Breast epithelium (tissue), 4 donors: ENCODE measurements at regions not wholly inside any gene's neighbourhood (a gene's known extent, or its start where the extent isn't known, plus 50 kb on each side); places are given as distances from the start of the nearest gene placed in this dataset.

ENCODE experiments used
- DNase-seq, 2 donors: peaks; one replicate each; pipeline ENCODE4 v3.0.0-alpha.2; 2019; ENCODE audit warnings: low spot score in 2 of 2
- H3K27ac ChIP-seq, 2 donors: fragments of 200-600 bp; sonication (generic) in 1 of 2; one replicate each; pipeline ENCODE4 v1.5.1; 2016 to 2019; ENCODE audit warnings: mild to moderate bottlenecking in 1 of 2
- H3K27me3 ChIP-seq, 2 donors: fragments of 200-600 bp; sonication (generic) in 1 of 2; one replicate each; pipeline versions ENCODE4 v1.5.1 to v1.6.0; 2017 to 2019; ENCODE audit warnings: control low read depth in 1 of 2, mild to moderate bottlenecking in 1 of 2
- H3K36me3 ChIP-seq: fragments of 200-600 bp; one replicate; pipeline ENCODE4 v1.5.1; 2019
- H3K4me1 ChIP-seq, 2 donors: fragments of 200-600 bp; sonication (generic); one replicate each; pipeline ENCODE4 v1.5.1; 2016 to 2019; ENCODE audit warnings: control low read depth in 1 of 2
- H3K4me3 ChIP-seq, 3 donors: fragments of 200-600 bp; sonication (generic); 1 replicate in 2 of 3; 2 replicates in 1 of 3; pipeline ENCODE4 v1.5.1; 2016 to 2019; ENCODE audit warnings: mild to moderate bottlenecking in 3 of 3, moderate library complexity in 2 of 3
- H3K9me3 ChIP-seq, 2 donors: fragments of 200-600 bp; sonication (generic) in 1 of 2; one replicate each; pipeline ENCODE4 v1.5.1; 2016 to 2019; ENCODE audit warnings: control low read depth in 1 of 2
- POLR2A ChIP-seq: fragments of 450-650 bp; IDR thresholded peaks from one replicate; pipeline ENCODE4 v1.6.1; 2016; ENCODE audit warnings: antibody characterized with exemption, mild to moderate bottlenecking, moderate library complexity
- POLR2AphosphoS5 ChIP-seq, 3 donors: sonication (generic); formaldehyde crosslinking; IDR thresholded peaks; one replicate each; pipeline ENCODE4 v1.6.1; 2017; ENCODE audit warnings: antibody characterized with exemption in 3 of 3
- intact Hi-C: fragments of 100-400 bp; cut with DNase I; formaldehyde crosslinking; loops from one replicate; pipeline ENCODE4 v1.15.1; 2023; ENCODE audit warnings: low total_unique reads
- TF ChIP-seq, protein P1 (sequence below), 3 donors: fragments of 450-650 bp; IDR thresholded peaks; one replicate each; pipeline ENCODE4 v1.5.1; 2016 to 2017; ENCODE audit warnings: antibody characterized with exemption in 3 of 3, mild to moderate bottlenecking in 3 of 3, moderate library complexity in 3 of 3

DNA sequence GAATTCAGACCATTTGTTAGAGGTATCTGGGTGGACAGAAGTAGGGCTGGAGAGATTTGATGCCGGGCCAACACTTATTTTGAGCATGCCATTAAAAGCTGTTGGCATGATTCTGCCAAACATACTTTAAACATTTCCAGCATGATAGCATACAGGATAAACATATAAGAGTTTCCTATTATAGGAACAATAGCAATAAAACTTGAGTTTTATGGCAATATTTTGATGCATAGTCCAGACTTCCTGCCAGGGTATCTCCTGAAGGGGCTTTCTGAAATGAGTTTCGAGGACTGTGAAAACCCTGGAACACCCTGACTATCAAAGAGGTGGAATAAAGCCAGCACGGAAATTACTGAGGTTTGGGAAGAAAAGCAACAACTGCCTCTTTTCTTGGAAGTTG is 1398.0 kb upstream of the NXPH2 start:
- TF ChIP-seq POLR2A (no peak), POLR2AphosphoS5 (IDR thresholded peaks at IDR 0.05) (no peak)
- TF ChIP-seq, protein P1, sequence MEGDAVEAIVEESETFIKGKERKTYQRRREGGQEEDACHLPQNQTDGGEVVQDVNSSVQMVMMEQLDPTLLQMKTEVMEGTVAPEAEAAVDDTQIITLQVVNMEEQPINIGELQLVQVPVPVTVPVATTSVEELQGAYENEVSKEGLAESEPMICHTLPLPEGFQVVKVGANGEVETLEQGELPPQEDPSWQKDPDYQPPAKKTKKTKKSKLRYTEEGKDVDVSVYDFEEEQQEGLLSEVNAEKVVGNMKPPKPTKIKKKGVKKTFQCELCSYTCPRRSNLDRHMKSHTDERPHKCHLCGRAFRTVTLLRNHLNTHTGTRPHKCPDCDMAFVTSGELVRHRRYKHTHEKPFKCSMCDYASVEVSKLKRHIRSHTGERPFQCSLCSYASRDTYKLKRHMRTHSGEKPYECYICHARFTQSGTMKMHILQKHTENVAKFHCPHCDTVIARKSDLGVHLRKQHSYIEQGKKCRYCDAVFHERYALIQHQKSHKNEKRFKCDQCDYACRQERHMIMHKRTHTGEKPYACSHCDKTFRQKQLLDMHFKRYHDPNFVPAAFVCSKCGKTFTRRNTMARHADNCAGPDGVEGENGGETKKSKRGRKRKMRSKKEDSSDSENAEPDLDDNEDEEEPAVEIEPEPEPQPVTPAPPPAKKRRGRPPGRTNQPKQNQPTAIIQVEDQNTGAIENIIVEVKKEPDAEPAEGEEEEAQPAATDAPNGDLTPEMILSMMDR (IDR thresholded peaks at IDR 0.05), result no peak
- Histone ChIP-seq H3K27ac (no peak overlapping the region), H3K4me3 (no peak overlapping the region), H3K27me3 (no peaks in the 10 kb centered on the region), H3K4me1 (no peaks in the 10 kb centered on the region), H3K36me3 (no peaks in the 10 kb centered on the region), H3K9me3 (no peaks in the 10 kb centered on the region)
- intact Hi-C loops, result no loop called here
- no peak for DNase-seq

DNA sequence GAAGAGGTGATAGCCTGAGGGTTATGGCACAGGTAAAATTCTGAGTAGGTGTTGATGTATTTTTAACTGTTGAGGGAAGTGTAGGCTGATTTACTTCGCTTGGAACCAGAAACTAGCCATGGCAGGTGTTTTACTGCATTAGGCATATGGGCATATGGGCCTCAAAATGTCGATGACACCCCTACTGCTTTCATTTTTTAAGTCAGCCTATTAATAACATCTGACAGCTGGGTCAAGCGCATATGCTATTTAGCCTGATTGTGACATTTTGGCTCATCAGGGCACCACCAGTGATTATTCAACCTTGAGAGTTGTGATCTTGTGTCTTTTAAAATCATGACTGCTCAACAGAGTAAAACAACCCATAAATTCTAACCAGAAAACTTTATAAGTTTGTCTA is 1396.9 kb upstream of the NXPH2 start:
- DNase-seq, result no peak
- no peaks in the 10 kb centered on the region for H3K36me3 ChIP-seq
- H3K4me1 ChIP-seq, result no peaks in the 10 kb centered on the region
- H3K27ac ChIP-seq, result no peak overlapping the region
- no peaks in the 10 kb centered on the region for H3K27me3 ChIP-seq
- intact Hi-C loops, result no loop called here
- no peaks in the 10 kb centered on the region for H3K9me3 ChIP-seq
- H3K4me3 ChIP-seq, result no peak overlapping the region
- TF ChIP-seq POLR2AphosphoS5 (IDR thresholded peaks at IDR 0.05) (no peak), POLR2A (no peak)
- TF ChIP-seq, protein P1 (IDR thresholded peaks at IDR 0.05), result no peak

DNA sequence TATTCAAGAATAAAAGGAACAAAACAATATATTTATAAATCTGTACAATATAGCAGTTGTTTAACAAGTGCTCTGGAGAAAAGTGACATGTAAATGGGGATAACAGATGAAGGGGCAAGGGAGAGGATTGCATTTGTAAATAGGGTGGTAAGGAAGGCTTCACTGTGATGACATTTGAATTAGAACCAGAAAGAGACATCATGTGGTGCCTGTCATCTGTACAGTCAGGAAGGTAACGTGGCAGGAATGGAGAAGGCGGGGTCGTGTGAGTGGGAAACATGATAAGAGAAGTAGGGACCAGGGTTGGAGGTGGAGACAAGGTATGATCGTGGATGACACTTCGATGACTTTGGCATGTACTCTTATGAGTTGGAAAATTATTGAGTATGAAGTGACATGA is 1393.6 kb upstream of the NXPH2 start:
- Histone ChIP-seq H3K9me3 (no peaks in the 10 kb centered on the region), H3K27ac (no peak overlapping the region), H3K27me3 (no peaks in the 10 kb centered on the region), H3K36me3 (no peaks in the 10 kb centered on the region), H3K4me3 (no peak overlapping the region), H3K4me1 (no peaks in the 10 kb centered on the region)
- TF ChIP-seq, protein P1 (IDR thresholded peaks at IDR 0.05), result no peak
- TF ChIP-seq POLR2A (no peak), POLR2AphosphoS5 (IDR thresholded peaks at IDR 0.05) (no peak)
- DNase-seq, result no peak
- intact Hi-C loops, result no loop called here

DNA sequence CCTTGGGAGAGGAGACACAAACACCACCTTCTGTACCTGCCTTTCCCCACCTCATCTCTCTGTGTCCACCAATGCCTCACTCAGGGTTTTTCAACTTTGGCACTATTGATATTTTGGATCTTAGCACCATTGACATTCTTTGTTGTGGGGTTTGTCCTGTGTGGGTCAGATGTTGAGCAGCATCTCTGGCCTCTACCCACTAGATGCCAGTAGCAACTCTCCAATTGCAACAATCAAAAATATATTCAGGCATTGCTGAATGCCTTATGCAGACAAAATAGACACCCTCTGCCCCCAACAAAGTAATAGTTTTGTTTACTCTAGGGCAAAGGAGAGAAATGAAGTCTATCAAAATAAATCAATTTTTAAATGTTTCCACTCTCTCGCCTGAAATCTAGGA is 1384.3 kb upstream of the NXPH2 start:
- no peaks in the 10 kb centered on the region for H3K4me1 ChIP-seq
- intact Hi-C loops, result no loop called here
- DNase-seq, result no peak
- no peaks in the 10 kb centered on the region for H3K9me3 ChIP-seq
- no peaks in the 10 kb centered on the region for H3K36me3 ChIP-seq
- no peak for TF ChIP-seq POLR2AphosphoS5 (IDR thresholded peaks at IDR 0.05)
- no peaks in the 10 kb centered on the region for H3K27me3 ChIP-seq
- no peak overlapping the region for H3K27ac ChIP-seq
- no peak overlapping the region for H3K4me3 ChIP-seq

DNA sequence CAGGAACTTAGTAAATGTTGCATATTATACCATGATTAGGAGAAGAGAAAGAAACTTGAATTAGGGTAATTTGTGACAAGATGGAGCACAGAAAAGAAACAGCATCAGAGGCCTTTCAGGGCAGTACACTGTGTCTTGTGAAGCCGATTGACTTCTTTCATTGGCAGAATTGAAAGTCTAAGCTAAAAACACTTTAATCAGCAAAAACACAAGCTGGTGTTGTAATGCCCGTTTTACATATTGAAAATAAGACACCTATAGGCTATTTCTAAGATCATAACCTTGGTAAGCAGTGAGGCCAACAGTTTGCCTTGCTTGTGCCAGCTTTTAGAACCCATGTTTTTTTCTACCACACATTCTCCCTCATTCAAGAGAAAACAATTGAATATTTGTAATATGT is 1378.1 kb upstream of the NXPH2 start:
- Histone ChIP-seq H3K36me3 (no peaks in the 10 kb centered on the region), H3K27me3 (no peaks in the 10 kb centered on the region), H3K4me1 (no peaks in the 10 kb centered on the region), H3K4me3 (no peak overlapping the region), H3K27ac (no peak overlapping the region), H3K9me3 (no peaks in the 10 kb centered on the region)
- TF ChIP-seq POLR2AphosphoS5 (IDR thresholded peaks at IDR 0.05) (no peak), POLR2A (no peak)
- TF ChIP-seq, protein P1 (IDR thresholded peaks at IDR 0.05), result no peak
- intact Hi-C loops, result no loop called here
- no peak for DNase-seq

DNA sequence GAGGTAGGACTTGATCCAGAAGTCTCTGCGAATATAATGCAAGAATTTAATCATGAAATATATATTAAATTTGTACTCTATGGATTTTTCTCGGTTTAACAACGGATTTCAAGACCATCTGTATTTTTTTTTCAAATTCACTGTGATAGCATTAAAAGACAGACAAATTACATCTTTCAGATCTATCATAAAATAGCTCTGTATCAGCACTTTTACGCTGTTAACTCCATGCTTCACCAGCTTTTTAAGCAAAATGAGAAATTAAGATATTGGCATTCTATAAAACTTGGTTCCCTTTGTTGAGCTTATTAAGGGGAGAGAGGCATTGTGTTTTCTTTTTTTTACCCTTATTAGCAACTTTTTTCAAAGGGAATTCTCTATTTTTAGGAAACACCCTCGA is 1377.6 kb upstream of the NXPH2 start:
- no peak overlapping the region for H3K27ac ChIP-seq
- intact Hi-C loops, result no loop called here
- no peaks in the 10 kb centered on the region for H3K27me3 ChIP-seq
- DNase-seq, result no peak
- H3K4me1 ChIP-seq, result no peaks in the 10 kb centered on the region
- TF ChIP-seq, protein P1 (IDR thresholded peaks at IDR 0.05), result no peak
- H3K9me3 ChIP-seq, result no peaks in the 10 kb centered on the region
- no peaks in the 10 kb centered on the region for H3K36me3 ChIP-seq
- no peak overlapping the region for H3K4me3 ChIP-seq
